ENCODE measurements at regions not wholly inside any gene's neighbourhood (a gene's known extent, or its start where the extent isn't known, plus 50 kb on each side); places are given as distances from the start of the nearest gene placed in this dataset.

- Mint-ChIP-seq H3K27me3 (ENCODE audit: insufficient read depth) (no peaks in the 10 kb centered on the region), H3K27ac (no peak overlapping the region), H3K4me3 (no peak overlapping the region), H3K4me1 (ENCODE audit: low read depth) (no peaks in the 10 kb centered on the region), H3K36me3 (ENCODE audit: low read depth) (no peaks in the 10 kb centered on the region; the same call in 1 of the 2 replicates), H3K9me3 (peaks cover 58% of the 10 kb centered on the region)
- no peak for DNase-seq
- TF ChIP-seq CTCF (IDR thresholded peaks at IDR 0.05), result no peak
These were observed 324.4 kb downstream of the AJAP1 start for GRCh38 chr1:4978660-4979390.

GRCh38 chr1:4977701-4978100 is 323.3 kb downstream of the AJAP1 start:
- no peak for DNase-seq
- no peak for TF ChIP-seq CTCF (IDR thresholded peaks at IDR 0.05)
- Mint-ChIP-seq H3K36me3 (ENCODE audit: low read depth) (no peaks in the 10 kb centered on the region; the same call in 1 of the 2 replicates), H3K27me3 (ENCODE audit: insufficient read depth) (no peaks in the 10 kb centered on the region), H3K27ac (no peak overlapping the region), H3K4me1 (ENCODE audit: low read depth) (no peaks in the 10 kb centered on the region), H3K4me3 (no peak overlapping the region), H3K9me3 (peaks cover 58% of the 10 kb centered on the region)

GRCh38 chr1:4976859-4977440 is 322.5 kb downstream of the AJAP1 start:
- no peaks in the 10 kb centered on the region for H3K4me1 Mint-ChIP-seq (ENCODE audit: low read depth)
- peaks cover 61% of the 10 kb centered on the region for H3K9me3 Mint-ChIP-seq

GRCh38 chr1:4975856-4976255 is 321.4 kb downstream of the AJAP1 start:
- Mint-ChIP-seq H3K27ac (no peak overlapping the region), H3K9me3 (peaks cover 72% of the 10 kb centered on the region), H3K4me1 (ENCODE audit: low read depth) (no peaks in the 10 kb centered on the region), H3K36me3 (ENCODE audit: low read depth) (no peaks in the 10 kb centered on the region; the same call in 1 of the 2 replicates), H3K4me3 (no peak overlapping the region), H3K27me3 (ENCODE audit: insufficient read depth) (no peaks in the 10 kb centered on the region)
- no peak for TF ChIP-seq CTCF (IDR thresholded peaks at IDR 0.05)
- no peak for DNase-seq

More at GRCh38 chr1:4976859-4977440, 322.5 kb downstream of the AJAP1 start:
- Mint-ChIP-seq H3K36me3 (ENCODE audit: low read depth) (no peaks in the 10 kb centered on the region; the same call in 1 of the 2 replicates), H3K4me3 (no peak overlapping the region), H3K27ac (no peak overlapping the region), H3K27me3 (ENCODE audit: insufficient read depth) (no peaks in the 10 kb centered on the region)
- TF ChIP-seq CTCF (IDR thresholded peaks at IDR 0.05), result no peak
- DNase-seq, result no peak

- H3K27me3 Mint-ChIP-seq (ENCODE audit: insufficient read depth), result no peaks in the 10 kb centered on the region
- TF ChIP-seq CTCF (IDR thresholded peaks at IDR 0.05), result no peak
- H3K27ac Mint-ChIP-seq, result no peak overlapping the region
- no peak for DNase-seq
- H3K4me3 Mint-ChIP-seq, result no peak overlapping the region
- H3K4me1 Mint-ChIP-seq (ENCODE audit: low read depth), result no peaks in the 10 kb centered on the region
- peaks cover 77% of the 10 kb centered on the region for H3K9me3 Mint-ChIP-seq
- H3K36me3 Mint-ChIP-seq (ENCODE audit: low read depth), result no peaks in the 10 kb centered on the region; the same call in 1 of the 2 replicates
These were observed 320.7 kb downstream of the AJAP1 start for GRCh38 chr1:4974981-4975685.
